ENCODE measurements at regions not wholly inside any gene's neighbourhood (a gene's known extent, or its start where the extent isn't known, plus 50 kb on each side); places are given as distances from the start of the nearest gene placed in this dataset.

DNA sequence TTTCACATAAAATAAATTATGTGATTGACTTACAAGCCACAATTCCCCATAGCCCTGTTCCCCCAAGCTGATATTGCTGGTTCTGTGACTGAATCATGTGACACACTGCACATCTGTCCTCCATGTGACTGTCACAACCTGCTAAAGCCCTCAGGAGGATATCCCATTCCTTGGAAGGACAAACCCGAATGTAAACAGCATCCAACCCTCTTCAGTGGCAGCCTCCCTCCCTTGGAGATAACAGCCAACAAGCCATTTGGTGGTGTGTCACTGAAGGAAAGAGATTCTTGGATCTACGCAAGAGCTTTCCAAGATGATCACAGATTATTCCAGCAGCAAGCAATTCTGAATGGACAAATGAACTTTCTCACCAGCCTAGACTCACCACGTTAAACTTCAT, 153.9 kb upstream of the TIAM1 start:
- DNase-seq: peak; percentile 90

DNA sequence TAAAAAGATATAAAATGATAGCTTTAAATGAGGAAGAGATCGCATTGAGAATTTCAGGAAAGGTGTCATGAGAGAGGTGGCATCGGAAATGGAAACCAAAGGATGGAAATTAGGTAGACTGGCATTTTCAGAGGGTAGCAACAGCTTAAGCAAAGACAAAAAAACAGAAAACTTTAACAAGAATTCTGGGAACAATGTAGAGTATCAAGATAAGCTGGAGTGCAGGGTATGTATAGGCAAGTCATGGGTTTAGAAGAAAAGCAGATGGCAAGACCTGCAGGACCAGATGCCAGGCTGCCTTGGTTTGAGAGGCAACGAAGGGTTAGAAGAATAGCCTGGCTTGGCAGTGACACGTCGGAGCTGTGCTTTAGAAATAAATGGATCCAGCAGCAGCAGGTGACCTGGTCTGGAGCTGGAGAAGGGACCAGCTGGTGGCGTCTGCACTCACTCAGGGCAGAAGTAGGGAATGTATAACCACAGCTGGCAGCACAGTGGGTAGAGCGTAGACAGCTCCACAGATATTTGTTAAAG, 149.4 kb upstream of the TIAM1 start:
- peak; percentile 73 for DNase-seq

DNA sequence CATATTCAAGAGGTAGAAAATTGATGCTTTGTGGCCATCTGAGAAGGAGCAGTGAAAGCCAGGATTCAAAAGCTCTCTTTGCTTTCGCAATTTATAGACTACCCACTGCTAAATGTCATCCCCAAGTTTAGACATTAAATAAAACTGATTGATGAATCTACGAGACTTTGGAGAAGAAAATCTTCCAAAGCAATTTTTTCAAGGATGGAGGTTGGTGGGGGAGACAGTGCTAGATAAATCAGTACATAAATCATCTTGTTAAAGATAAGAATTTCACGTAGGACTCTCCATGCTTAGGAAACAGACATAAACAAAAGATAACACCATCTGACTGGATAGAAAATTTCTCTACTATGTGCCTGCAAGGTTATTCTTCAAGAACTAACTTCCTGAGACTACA, 147.6 kb upstream of the TIAM1 start:
- DNase-seq: no peak

DNA sequence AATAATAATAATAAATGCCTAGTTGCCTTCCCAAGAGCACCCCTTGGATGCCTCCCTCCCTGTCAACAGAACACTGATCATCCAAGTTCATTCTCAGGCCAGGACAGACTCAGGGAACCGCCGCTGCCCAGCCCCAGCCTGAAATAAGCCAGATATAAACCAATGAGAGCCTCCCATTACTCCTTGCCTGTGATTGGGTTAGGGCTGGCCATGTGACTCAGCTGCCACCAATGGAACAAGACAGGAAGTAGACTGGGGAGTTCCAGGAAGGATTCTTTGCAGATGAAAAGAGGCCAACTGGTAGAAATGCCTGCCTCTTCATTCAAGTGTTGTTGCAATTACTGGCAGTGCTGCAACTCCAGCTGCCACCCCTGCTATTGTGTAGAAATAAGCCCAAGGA, 146.4 kb upstream of the TIAM1 start:
- no peak for DNase-seq

DNA sequence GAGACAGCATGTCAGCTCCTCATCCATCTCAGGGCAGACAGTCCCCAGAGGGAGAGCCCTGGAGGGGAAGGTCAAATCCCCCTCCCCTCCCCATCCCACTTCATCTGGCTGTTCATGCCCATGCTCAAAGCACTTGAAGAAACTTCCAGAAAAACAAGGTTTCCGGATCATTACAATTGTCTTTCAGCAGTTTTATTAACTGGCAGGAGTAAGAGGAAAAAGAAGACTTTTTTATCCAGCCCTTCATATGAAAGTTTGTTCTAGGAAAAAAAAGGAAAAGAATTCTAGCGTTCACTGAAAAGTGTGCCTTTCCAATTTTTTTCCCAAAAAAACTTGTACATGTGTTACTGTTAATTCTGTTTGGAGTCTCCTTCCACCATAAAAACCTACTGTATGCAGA, 145.7 kb upstream of the TIAM1 start:
- no peak for DNase-seq

DNA sequence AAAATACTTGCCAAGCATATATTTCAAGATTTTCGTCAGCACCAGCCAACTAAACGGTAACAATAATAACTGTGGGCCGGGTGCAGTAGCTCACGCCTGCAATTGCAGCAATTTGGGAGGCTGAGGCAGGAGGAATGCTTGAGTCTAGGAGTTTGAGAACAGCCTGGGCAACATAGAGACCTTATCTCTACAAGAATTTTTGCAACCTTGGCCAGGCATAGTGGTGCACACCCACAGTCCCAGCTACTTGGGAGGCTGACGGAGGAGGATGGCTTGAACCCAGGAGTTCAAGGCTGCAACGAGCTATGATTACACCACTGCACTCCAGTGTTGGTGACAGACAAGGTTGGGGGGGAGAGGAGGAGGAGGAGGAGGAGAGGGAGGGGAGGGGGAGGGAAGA, 145.0 kb upstream of the TIAM1 start:
- DNase-seq: no peak

DNA sequence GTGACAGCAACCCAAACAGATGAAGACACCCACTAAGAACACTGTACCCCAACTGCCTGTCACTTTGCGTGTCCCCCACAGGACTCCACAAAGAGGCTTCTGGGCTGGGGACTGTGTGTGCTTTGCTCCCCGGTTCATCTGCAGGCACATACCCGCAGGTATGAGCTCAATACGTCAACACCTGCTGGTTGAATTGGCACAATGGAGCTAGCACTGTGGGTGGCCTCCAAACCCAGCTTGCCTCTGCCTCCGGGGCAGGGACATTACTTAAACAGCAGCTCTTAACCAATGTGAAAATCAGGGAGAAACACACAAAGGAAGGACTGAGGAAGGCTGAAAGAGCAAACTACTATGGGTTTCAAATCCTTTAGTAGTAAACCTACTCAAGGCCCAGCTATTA, 140.2 kb upstream of the TIAM1 start:
- DNase-seq: no peak

DNA sequence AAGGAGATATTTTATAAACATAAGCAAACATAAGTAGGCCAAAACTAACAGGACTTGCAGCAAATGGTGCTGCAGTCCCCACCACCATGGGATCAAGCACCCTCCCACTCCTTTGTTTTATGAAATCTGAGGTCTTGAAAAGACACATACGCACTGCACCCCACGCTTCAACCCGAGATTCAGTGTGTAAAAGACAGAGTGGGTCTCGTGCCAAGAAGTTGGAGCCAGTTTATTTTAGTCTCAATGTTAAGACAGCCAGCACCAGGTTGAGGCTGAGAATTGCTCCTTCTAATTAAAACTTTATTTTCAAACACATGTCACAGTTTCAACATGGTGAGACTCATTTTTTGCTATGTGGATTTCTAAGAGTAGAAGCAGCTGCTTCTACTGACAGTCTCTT, 139.1 kb upstream of the TIAM1 start:
- no peak for DNase-seq

DNA sequence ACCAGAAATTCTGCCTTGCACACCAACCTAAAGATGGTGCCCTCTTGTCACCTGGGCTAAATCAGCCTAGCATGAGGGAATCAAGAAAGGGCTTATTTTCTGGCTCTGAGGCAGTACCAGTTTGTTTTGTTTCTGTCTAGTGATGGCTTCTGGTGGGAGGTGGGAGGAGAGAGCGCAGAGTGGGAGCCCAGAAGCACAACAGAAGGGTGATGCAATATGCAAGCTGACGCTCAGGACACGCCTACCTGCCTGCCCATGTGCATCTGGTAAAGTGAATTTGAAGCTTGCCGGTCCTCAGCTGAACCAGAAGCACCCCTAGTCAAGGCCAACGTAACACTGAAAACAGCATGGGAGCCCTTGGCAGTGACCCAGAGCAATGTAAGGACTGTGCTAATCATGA, 138.4 kb upstream of the TIAM1 start:
- DNase-seq: no peak

DNA sequence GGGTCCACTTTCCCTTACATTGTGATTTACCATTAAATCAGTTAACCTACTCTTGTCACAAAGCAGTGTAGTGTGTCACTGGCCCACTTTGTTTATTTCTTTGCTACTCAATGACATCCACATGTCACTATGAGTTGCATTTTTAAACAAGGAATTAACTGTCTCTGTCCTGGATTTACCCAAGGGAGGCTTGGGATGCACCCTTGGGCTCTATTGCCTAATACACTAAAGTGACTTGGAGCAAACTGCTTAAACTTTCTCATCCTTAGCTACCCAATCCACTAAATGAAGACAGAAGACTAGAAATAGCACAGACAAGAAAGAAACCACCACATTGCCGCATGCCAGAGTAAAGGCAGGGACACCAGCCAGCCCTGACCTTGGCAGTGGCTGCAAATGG, 136.2 kb upstream of the TIAM1 start:
- no peak for DNase-seq

DNA sequence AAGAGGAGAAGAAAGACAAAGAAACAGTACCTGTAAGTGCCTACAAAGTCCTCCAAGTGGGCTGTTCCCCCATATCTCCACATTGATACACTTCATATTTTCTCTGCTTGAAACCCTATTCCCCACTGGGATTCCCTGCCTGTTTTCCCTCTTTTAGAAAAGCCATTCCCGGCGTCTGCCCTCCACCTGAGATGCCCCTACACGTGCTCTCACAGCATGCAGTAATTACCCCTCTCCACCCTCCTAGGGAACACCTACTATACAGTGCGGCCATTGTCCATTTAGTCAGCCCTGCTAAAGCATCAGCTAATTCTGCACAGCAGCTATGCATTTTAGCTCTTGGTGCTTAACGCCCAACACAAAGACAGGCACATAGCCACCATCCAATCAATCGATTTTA, 135.7 kb upstream of the TIAM1 start:
- no peak for DNase-seq

DNA sequence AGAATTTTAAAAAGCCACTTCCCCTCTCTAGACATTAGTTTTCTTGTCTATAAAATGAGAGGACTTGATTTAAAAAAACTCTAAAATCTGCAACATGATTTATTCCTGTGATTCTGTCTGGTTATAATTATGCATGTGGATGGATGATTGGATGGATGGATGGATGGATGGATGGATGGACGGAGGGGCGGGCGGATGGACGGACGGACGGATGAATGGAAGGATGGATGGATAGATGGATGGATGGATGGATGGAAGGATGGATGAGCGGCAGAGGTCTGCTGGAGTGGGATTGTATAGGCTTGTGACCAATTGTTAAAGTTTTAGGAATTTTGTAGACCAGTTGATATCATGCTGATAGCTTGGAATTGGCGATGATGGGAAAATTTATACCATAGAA, 135.2 kb upstream of the TIAM1 start:
- no peak for DNase-seq

DNA sequence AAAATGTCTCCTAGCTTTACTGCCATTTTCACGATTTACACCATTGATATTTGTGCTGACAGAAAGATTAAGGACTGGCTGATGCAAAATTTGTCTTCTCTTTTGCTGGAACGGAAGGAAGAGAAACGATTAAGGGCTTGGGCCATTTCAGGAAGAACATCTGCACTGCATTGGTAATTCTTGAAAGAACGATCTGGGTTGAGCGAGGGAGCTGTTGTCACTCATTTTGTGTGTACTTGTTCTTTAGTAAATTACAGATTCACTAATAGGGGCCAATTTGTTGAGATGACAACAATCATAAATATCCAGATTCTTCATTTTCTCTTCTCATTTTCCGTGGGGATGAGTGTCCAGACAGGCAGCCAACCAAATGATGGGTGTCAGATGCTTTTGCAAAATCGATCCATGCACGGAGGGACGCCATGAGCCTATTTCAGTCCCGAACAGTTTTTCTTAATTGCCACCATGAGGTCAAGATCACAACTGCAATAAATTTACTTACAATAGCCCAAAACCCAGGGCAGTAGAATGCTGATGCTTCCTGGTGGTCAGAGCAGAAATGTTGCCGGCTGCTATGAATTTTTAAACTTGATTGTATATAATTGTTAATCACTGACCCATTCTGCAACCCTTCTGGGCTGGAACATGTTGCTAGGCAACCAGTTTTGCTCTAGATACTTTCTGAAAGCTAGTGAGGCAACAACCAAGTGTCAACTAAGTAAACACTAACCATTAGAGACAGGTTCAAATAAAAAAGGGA, 132.4 kb upstream of the TIAM1 start:
- DNase-seq: no peak

DNA sequence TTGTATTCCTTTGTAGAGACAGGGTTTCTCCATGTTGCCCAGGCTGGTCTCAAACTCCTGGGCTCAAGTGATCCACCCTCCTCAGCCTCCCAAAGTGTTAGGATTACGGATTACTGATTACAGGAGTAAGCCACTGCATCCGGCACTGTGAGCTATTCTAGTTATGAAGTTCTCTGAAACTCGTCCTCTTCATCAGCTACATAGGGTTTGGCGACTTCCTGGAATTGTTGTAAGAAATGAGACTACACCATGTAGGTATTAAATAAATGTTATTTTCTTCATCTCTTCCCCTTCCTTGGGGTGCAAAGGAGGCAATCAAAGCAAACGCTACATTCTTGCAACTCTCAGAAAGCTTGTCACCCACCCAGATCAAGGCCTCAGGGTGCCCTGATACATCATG, 131.2 kb upstream of the TIAM1 start:
- no peak for DNase-seq

DNA sequence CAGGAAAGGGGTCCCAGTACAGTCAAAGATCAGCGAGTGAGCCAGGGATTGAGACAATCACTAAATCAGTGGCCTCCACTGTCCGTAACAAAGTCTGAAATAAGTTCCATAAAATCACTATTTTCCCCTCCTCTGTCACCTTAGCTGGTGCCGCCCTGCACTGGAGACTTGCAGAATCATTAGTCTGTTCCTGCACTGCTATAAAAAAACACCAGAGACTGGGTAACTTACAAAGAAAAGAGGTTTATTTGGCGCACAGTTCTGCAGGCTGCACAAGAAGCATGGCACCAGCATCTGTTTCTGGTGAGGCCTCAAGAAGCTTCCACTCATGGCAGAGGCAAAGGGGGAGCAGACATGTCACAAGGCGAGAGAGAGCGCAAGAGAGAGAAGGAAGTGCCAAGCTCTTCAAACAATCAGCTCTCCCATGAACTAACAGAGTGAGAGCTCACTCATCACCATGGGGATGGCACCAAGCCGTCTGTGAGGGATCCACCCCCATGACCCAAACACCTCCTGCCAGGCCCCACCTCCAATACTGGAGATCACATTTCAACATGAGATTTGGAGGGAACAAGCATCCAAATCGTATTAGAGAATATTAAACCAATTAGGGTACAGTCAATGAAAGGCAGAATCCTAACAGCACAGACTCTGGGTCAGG, 129.8 kb upstream of the TIAM1 start:
- DNase-seq: no peak

DNA sequence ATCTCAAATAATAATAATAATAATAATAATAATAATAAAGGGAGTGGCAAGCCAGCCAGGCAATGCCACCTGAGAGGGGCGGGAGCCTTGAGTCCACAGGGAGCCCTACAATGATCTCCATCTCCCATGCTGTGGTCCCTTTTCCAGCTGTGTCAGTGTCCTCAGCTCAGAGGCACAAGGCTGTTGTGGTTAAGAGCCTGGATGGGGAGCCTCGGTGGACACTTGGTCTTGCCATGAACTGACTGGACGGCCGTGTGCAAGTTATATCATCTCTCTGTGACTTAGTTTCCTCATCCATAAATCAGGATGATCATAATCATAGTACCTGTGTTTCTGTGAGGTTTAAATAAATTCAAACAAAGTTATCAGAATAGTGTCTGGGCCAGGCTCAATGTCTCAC, 127.8 kb upstream of the TIAM1 start:
- no peak for DNase-seq

DNA sequence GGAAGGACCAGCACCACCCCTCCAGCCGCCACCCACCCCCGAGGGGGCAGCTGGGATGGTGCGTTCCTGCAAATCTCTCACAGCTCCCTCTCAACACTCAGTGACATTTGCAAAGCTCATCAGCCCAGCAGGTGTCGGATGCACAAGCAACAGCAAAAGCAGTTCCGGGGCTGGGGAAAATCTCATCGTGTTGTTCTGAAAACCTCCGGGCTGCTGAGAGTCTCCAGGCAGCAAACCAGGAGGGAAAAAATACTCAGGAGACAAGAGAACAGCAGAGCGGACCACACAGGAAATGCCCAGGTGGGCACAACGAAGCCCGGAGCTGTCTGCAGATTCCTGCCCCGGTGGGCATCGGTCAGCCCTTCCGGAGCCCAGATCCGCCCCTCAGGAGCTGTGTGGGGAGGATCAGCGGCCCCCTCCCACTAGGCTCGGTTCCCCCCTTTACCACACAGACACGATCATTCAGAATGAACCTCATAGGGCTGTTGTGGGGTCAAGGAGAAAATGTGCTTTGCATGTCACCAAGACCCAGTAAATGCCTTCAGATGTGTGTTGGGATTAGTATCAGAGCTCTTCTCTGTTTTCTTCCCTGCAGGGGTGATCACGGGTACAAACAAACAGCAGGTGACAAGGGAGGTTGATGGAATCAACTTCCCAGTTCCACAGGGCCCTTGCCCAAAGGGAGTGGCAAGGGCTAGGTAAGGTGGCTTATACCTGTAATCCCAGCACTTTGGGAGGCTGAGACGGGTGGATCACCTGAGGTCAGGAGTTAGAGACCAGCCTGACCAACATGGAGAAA, 127.0 kb upstream of the TIAM1 start:
- no peak for DNase-seq

DNA sequence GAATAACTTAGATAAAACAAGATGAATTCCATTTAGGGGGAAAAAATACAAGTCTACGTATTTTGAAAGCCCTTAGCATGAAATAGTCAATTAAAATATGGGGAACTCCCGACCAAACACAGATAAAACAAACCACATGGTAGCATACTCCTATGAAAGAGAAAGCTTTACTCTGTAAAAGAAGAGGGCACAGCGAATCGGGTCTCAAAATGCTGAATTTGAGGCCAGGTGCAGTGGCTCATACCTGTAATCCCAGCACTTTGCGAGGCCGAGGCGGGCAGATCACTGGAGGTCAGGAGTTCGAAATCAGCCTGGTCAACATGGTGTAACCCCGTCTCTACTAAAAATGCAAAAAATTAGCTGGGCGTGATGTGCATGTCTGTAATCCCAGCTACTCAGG, 116.9 kb upstream of the TIAM1 start:
- no peak for DNase-seq

DNA sequence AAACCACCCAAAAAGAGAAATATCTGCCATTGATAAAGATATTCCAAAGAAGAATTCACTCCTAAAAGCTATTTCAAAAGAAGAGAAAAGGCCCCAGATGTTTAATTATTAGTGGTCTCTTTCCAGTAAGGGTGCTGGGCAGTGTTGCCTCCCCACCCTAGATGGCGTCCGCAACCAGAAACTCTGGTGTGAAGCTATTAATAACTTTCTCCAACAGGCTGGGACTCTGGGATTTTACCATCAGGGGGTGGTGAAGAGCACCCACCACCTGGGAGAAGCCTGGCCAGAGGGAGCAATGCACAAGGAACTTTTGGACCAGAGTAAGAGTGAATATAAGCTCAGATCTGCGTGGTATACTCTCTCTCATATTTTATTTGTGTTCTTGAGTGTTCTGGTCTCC, 115.4 kb upstream of the TIAM1 start:
- DNase-seq: no peak

DNA sequence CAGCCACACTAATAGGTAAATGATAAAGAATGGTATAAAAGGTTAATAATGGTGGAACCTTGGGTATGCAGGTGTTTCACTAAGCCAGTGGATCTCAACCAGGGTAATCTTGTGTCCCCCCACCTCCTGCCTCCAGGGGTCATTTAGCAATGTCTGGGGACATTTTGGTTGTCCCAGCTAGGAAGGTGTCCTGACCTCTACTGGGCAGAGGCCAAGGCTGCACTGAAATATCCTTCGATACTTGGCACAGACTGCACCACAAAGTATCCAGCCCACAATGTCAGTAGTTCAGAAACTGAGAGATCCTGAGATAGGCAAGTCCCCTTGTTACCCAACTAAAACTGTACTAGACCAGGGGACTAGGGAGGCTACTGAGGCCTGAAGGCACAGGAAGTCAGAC, 113.6 kb upstream of the TIAM1 start:
- no peak for DNase-seq

DNA sequence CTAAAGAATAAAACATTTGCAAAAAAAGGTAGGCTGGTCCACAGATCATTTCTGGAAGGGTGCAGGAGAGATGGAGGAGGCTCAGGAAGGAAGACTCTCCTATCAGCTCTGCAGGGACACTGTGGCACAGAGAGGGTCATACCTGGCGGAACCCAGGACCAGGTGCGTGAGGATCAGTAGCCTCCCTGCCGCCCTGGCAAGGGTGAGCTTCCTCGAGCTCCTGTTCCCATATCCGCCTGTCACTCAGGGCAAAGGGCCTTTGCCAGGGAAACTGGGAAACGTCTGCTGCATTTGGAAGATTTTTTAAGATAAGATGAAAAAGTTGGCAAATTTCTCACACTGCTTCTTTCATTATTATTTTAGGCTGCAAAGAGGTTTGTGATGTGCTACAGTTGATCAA, 112.1 kb upstream of the TIAM1 start:
- no peak for DNase-seq

DNA sequence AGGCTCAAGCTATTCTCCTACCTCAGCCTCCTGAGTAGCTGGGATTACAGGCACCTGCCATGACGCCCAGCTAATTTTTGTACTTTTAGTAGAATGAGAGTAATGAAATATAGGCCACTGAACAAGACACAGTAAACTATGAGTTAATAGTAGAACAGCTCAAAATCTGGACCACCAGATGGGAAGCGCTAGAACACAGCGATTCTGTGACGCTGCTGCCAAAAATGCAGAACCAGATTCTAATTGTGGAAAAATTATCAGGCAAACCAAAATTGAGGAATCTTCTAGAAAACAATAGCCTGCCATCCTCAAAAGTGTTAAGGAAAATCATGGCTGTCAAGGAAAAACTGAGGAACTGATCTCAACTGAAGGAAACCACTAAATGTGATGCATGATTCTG, 111.4 kb upstream of the TIAM1 start:
- no peak for DNase-seq

DNA sequence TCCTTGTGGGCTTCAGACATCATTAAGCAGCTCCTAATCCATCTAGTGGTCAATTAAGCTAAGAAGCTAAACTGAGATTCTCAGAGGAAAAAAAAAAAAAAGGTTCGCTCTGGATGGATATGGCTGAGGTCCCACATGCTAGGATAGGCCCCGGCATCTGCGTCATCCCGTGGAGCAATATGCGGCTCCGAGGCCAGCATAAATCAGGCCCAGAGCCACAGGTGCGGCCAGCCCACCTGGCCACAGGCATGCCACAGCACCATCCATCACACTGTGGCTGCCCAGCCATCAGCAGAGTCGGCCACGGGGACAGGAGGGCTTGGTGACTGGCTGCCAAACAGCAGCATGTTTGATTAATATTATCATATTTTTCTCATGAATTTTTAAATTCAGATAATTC, 106.9 kb upstream of the TIAM1 start:
- DNase-seq: no peak

DNA sequence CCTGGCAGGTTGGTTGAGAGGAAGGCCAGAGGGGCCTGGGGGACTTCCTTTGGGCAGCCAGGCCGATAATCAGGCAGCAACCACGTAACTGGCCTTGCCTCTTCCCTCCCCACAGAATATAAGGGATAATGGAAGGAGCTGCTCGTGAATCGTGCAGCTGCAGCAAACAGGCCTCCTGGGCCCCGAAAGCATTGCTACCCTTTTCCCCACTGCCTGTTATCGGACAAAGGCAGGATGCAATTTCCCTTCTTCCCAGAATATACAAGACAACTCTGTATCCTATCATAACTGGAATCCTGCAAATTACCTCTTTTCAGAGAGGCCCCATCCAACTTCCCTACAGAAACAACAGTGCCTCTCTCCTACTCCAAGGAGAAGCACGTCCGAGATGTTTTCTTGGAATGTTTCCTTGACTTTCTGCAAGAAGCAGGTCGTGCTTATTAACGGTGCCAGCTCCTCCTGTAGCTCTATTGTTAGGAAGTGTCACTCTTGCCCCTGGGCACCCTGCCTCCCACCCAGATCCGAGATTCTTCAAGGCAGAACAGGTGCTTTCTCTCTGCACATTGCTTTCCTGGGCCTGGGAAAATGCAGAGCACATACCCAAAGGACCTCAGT, 106.0 kb upstream of the TIAM1 start:
- DNase-seq: no peak
